Limb (tissue), 2 donors: ENCODE measurements at regions not wholly inside any gene's neighbourhood (a gene's known extent, or its start where the extent isn't known, plus 50 kb on each side); places are given as distances from the start of the nearest gene placed in this dataset.

ENCODE experiments used
- DNase-seq, 2 donors: peaks; one replicate each; pipeline ENCODE4 v3.0.0-alpha.2; 2016; ENCODE audit errors: extremely low spot score in 2 of 2

GRCh38 chr16:51615141-51615540 is 464.1 kb upstream of the SALL1 start:
- DNase-seq: no peak

GRCh38 chr16:51607201-51607651 is 456.2 kb upstream of the SALL1 start:
- DNase-seq: no peak

- DNase-seq: no peak
These were observed 445.2 kb upstream of the SALL1 start for GRCh38 chr16:51596247-51596646.

- DNase-seq: no peak
These were observed 441.6 kb upstream of the SALL1 start for GRCh38 chr16:51592535-51593300.

GRCh38 chr16:51592001-51592501 is 441.0 kb upstream of the SALL1 start:
- DNase-seq: no peak

GRCh38 chr16:51591480-51591879 is 440.4 kb upstream of the SALL1 start:
- DNase-seq: no peak

- DNase-seq: no peak
These were observed 428.7 kb upstream of the SALL1 start for GRCh38 chr16:51579652-51580360.

- no peak for DNase-seq
These were observed 426.7 kb upstream of the SALL1 start for GRCh38 chr16:51577621-51578303.

- no peak for DNase-seq
These were observed 425.6 kb upstream of the SALL1 start for GRCh38 chr16:51576498-51577195.

- DNase-seq: no peak
These were observed 422.1 kb upstream of the SALL1 start for GRCh38 chr16:51573191-51573590.

- DNase-seq: no peak
These were observed 418.3 kb upstream of the SALL1 start for GRCh38 chr16:51569203-51569931.

GRCh38 chr16:51567911-51568310 is 416.8 kb upstream of the SALL1 start:
- DNase-seq: no peak

- no peak for DNase-seq
These were observed 414.1 kb upstream of the SALL1 start for GRCh38 chr16:51565184-51565583.

GRCh38 chr16:51562891-51563290 is 411.8 kb upstream of the SALL1 start:
- DNase-seq: no peak

- no peak for DNase-seq
These were observed 408.8 kb upstream of the SALL1 start for GRCh38 chr16:51559901-51560300.

- DNase-seq: no peak
These were observed 406.6 kb upstream of the SALL1 start for GRCh38 chr16:51557670-51558069.

GRCh38 chr16:51556694-51557340 is 405.7 kb upstream of the SALL1 start:
- peak; percentile 56 to 65 for DNase-seq

GRCh38 chr16:51553910-51554309 is 402.8 kb upstream of the SALL1 start:
- DNase-seq: no peak

GRCh38 chr16:51553314-51553713 is 402.2 kb upstream of the SALL1 start:
- no peak for DNase-seq

GRCh38 chr16:51550800-51551347 is 399.8 kb upstream of the SALL1 start:
- DNase-seq: no peak
